Kidney glomerular epithelial cell (primary cell): ENCODE measurements at regions not wholly inside any gene's neighbourhood (a gene's known extent, or its start where the extent isn't known, plus 50 kb on each side); places are given as distances from the start of the nearest gene placed in this dataset.
A peak's percentile ranks its signal among the peaks of the same experiment; 100 is the strongest.
"Not testable (repeated sequence)": the region's sequence is repeated elsewhere in the genome, so short reads cannot be mapped to it uniquely, and the experiment has no call there.

Experiments
- DNase-seq: peaks from one replicate; lab custom pipeline; 2025; lab: John Stamatoyannopoulos, UW

DNA sequence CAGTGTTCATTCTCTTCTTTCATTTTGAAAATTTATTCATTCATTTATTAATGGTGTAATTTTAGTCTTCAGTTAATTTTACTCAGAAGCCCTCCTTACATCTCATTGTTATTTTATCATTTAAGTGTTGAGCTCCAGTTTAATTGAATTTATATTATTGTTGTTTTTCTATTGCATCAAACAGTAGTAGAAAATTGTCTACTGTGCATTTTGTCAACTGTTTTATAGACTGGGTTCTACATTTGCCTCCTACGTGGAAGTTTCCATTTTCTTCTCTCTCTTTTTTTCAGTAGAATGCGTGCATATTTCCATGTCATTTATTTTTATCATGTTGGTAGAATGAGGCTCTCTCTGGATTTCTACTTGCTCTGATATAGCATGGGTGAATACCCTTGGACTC is 487.4 kb downstream of the NR2F2 start:
- no peak for DNase-seq

DNA sequence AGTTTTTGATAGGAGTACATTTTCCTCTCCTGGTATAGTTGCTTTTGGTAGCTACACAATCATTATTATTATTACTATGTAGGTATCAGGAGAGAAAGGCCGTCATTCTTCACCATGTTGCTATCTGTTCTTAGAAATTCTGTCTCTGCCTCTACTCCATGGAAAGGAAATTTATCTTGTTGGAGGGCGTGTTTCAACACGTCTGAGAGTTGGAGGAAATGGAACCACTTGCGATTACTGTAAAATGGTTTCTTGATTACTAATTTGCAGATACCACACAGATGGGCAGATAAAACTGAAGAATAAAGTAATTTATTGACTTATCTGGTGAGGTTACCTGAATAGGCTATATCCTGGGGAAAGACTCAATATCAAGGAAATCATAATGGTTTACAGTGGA is 488.4 kb downstream of the NR2F2 start:
- DNase-seq = no peak

DNA sequence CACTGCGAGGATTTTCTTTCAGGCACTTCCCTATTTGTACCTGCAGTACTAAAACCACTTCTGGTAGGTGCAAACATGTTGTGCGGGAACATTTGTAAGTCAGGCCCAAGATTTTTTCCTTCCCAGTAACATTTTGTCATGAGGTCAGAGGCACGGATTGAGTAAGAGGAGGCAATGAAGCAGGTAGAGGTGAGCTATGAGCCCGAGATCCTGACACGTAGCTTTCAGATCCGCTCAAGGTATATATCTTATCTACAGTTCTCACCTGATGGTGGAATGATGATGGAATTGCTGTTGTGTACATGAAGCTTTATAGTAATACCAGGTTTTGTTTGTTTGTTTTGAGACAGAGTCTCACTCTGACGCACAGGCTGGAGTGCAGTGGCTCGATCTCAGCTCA is 497.5 kb downstream of the NR2F2 start:
- no peak for DNase-seq

GRCh38 chr15:96837241-96837970 is 506.9 kb downstream of the NR2F2 start:
- no peak for DNase-seq

- peak; percentile 2 for DNase-seq
Observed at GRCh38 chr15:96838081-96838480, 507.6 kb downstream of the NR2F2 start.

- DNase-seq = no peak
Observed at GRCh38 chr15:96849271-96849900, 518.9 kb downstream of the NR2F2 start.

DNA sequence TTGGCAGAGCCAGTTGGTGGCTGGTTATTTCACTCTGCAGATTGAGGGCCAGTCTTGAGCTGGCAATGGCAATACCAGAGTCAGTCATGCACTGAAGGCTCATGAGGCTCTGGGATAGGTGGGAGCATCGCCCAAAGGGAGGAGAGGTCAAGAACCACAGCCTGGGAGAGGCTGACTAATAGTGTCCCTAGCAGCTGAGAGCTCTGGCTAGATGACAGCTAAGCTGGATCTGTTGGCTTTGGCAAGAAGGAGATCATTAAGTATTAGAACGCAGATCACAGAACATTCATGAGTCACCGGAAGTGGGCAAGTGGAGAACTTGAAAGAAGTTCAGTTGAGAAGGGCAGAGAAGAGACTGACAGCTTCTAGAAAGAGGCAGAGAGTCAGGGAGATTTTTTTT is 521.1 kb downstream of the NR2F2 start:
- peak; percentile 65 for DNase-seq

- no peak for DNase-seq
Observed at GRCh38 chr15:96858694-96859093, 528.2 kb downstream of the NR2F2 start.

GRCh38 chr15:96860741-96861140 is 530.2 kb downstream of the NR2F2 start:
- no peak for DNase-seq

- no peak for DNase-seq
Observed at GRCh38 chr15:96867992-96868391, 537.5 kb downstream of the NR2F2 start.

- no peak for DNase-seq
Observed at GRCh38 chr15:96869122-96869521, 538.6 kb downstream of the NR2F2 start.

DNA sequence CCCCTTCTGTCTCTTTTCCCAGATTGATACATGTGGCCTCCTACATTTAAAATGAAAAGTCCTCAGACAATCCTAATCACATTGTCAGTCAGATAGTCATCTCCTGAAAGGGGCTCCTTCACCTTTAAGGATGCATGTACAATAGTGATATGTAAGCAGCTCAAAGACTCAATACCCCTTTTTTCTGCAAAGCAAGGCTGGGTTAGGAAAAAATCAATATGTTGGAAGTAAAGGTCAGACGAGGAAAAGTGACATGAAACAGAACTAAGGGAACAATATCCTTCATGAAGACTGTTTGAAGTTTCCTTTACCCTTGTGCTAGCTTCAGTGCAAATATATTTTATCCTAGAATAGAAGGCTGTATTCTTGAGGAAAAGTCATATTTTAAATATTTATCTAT is 539.3 kb downstream of the NR2F2 start:
- DNase-seq = no peak

DNA sequence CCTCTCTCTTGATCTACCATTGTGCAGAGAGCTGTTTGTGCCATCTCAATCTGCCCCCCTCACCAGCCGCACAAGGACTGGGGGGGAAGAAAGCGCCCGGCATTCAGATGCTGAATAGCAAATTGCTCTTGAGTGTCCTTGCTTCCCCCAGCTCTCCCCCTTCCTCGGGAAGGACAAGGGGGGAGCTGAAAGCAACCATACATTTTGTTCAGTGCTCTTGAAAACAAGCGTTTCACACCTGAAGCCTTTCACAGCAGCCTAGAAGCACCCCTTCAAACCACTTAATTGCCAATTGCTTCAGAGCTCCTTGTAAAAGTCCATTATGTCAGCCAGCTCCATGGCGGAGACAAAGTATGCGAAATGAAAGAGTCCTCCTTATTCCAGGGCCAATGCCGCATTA is 540.1 kb downstream of the NR2F2 start:
- no peak for DNase-seq

DNA sequence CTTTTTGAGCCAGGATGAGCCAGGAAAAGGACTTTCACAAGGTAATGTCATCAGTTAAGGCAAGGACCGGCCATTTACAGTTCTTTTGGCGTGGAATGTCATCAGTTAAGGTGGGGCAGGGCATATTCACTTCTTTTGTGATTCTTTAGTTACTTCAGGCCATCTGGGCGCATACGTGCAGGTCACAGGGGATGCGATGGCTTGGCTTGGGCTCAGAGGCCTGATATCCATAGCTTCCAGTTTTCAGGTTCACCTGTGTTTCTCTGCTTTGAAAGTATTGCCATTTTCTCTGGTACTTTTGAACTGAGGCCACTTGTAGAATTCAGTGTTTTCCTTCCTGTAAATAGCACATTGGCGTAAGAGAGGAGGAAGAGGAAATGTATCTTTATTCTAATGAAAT is 546.9 kb downstream of the NR2F2 start:
- not testable (repeated sequence) for DNase-seq

- no peak for DNase-seq
Observed at GRCh38 chr15:96878129-96878528, 547.6 kb downstream of the NR2F2 start.

DNA sequence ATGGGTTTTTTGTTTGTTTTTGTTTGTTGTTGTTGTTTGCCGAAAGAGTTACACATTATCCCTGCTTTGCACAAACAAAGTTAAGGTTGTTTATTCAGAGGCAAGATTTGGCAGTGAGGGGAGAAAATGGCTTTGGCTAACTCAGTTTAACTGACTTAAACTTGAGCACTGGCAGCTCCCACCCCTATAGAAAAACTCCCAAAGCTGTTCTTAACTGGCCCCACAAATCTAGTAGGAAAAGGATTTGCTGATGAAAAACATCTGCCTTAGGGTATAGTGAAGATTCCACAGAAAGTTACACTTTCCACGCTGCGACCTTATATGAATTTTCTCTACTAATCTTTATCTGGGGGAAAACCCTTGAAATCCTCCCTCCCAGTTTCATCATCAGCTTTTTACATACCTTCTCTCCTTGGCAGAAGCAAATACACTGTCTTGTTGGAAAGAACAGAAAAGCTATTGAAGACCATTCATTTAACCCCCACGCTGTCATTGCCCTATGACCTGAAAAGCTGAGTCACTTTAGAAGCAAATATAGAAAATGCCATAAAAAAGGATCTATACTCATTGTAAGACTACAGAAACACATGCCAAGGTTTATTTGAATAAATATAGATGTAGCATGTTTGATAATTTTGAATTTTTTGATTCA is 551.7 kb downstream of the NR2F2 start:
- no peak for DNase-seq

GRCh38 chr15:96887730-96888129 is 557.2 kb downstream of the NR2F2 start:
- peak; percentile 69 for DNase-seq

DNA sequence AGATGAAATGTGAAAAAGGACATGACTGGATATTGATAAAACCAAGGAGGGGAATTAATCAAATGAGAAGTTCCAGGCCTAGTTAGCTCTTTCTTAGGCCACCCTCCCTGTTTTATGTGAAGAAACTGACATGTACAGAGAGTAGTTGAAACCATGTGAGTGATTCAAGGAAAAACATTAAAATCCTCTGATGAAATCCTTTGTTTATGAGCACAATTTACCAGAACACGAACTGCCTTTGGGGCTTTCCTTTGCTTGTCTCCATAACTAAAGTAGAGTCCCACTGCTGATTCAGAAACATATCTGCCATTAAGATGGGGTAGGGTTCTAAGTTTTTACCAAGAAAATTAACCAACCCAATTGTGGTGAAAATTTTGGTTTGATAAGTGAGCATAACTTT is 558.3 kb downstream of the NR2F2 start:
- DNase-seq = no peak

- peak; percentile 48 for DNase-seq
Observed at GRCh38 chr15:96889734-96890480, 559.4 kb downstream of the NR2F2 start.

DNA sequence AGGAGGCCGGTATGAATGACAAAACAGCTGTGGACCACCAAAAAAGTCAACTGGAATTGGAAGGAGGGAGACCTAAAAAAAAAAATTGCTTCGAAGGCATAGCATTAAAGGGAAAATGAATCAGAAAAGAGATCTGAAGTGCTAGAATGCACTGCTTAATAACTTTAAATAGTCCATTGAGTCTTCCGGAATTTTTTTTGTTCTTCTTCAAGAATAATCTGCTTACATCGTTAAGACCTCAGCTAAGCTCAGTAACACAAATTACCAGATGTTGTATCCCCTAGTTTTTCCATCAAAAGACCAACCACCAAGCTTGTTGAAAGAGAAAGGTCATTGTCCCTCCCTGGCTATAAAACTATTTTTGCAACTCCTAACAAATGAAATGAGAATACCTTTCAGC is 560.5 kb downstream of the NR2F2 start:
- DNase-seq = no peak

- DNase-seq = peak; percentile 40
Observed at GRCh38 chr15:96893159-96893906, 562.8 kb downstream of the NR2F2 start.

- DNase-seq = no peak
Observed at GRCh38 chr15:96894659-96895058, 564.2 kb downstream of the NR2F2 start.
